GM12865 (cell line): ENCODE measurements at regions not wholly inside any gene's neighbourhood (a gene's known extent, or its start where the extent isn't known, plus 50 kb on each side); places are given as distances from the start of the nearest gene placed in this dataset.
A peak's percentile ranks its signal among the peaks of the same experiment; 100 is the strongest.
"Not testable (repeated sequence)": the region's sequence is repeated elsewhere in the genome, so short reads cannot be mapped to it uniquely, and the experiment has no call there.

ENCODE experiments used
- DNase-seq: peaks from one replicate; pipeline ENCODE4 v3.0.0; 2010; ENCODE audit warnings: low read depth
- H3K4me3 ChIP-seq: 2 replicates; pipeline ENCODE4 v1.5.1; 2011; ENCODE audit warnings: mild to moderate bottlenecking, low read depth, low read length, control low read depth
- CTCF ChIP-seq: IDR thresholded peaks from 2 replicates; pipeline ENCODE4 v1.5.1; 2011; ENCODE audit warnings: low read length, control low read depth, low read depth, inconsistent platforms; ENCODE audit not compliant: insufficient read depth; ENCODE audit errors: missing control alignments

DNA sequence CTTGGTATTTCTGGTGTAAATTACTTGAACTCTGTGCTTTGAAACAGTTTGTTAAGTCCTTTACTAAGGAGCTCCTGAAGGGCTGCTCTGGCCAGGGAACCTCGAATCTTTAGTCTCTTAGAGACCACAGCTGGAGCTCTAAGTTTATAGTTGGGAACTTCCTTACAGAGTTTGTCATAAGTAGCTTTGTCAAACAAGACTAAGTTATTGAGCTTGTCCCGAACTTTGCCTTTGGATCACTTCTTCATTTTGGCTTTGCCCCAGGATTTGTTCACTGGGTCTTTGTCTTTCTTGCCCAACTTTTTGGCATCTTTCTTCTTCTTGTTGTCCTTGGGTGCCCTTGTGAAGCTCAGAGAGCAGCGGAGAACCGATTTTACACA, 64.8 kb downstream of the FAM50B start:
- no peak overlapping the region for H3K4me3 ChIP-seq
- no peak for TF ChIP-seq CTCF
- no peak for DNase-seq

- no peak for TF ChIP-seq CTCF
- no peak overlapping the region for H3K4me3 ChIP-seq
- DNase-seq, result peak; percentile 54
Measured at GRCh38 chr6:3915076-3915791, 66.1 kb downstream of the FAM50B start.

DNA sequence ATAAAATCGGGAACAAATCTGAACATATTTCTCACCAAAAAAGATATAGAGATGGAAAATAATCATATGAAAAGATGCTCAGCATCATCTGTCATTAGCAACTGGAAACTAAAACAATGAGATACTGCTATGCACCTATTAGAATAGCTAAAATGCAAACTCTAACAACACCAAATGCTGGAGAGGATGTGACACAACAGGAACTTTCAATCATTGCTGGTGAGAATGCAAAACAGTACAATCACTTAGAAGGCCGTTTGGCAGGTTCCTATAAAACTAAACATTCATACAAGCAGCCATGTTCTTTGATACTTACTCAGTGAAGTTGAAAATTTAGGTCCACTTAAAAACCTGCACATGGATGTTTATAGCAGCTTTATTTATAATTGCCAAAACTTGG, 67.0 kb downstream of the FAM50B start:
- H3K4me3 ChIP-seq, result no peak overlapping the region
- no peak for DNase-seq
- TF ChIP-seq CTCF, result no peak

- not testable (repeated sequence) for DNase-seq
Measured at GRCh38 chr6:3916749-3917148, 67.6 kb downstream of the FAM50B start.

GRCh38 chr6:3918469-3918868, 69.3 kb downstream of the FAM50B start:
- no peak for TF ChIP-seq CTCF
- DNase-seq, result no peak

More at GRCh38 chr6:3916749-3917148, 67.6 kb downstream of the FAM50B start:
- not testable (repeated sequence) for H3K4me3 ChIP-seq

DNA sequence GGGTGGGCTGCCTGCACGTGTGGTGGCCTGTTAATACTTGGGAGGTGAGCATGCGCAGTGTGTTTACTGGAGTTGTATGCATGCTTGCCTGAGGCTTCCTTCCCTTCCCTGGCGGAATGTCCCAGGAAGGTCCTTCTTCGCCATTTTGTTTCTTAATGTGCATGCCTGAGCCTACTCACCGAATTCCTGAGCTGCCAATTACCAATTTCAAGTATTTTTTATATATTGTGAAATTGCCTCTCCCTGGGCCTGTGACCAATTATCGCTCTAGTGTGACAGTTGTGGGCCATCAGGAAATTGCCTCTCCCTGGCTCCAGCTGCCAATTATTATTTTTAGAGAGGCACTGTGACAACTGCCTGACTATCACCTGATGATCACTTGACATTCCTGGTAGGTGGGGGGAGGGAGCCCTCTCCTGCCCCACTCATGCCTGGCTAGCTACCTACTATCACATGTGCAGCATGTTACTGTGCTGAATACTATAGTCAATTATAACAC, 70.0 kb downstream of the FAM50B start:
- DNase-seq, result no peak
- no peak for TF ChIP-seq CTCF
- H3K4me3 ChIP-seq, result no peak overlapping the region

More at GRCh38 chr6:3918469-3918868, 69.3 kb downstream of the FAM50B start:
- H3K4me3 ChIP-seq, result no peak overlapping the region

DNA sequence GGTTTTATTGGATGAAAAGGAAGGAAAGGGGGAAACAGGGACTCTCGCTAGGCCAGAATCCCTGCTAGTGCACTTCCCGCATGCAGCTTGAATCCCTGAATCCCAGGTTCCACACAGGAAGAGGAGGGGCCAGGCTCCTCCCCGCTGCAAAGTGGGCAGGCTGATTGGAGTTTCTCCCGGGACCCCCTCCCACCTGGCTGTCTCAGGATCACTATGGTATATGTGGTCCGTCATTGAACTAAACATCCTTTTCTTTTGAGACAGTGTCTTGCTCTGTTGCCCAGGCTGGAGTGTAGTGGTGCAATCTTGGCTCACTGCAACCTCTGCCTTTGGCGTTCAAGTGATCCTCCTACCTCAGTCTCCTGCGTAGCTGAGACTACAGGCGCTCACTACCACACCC, 70.7 kb downstream of the FAM50B start:
- no peak overlapping the region for H3K4me3 ChIP-seq
- no peak for TF ChIP-seq CTCF
- DNase-seq, result no peak
